ENCODE measurements at regions not wholly inside any gene's neighbourhood (a gene's known extent, or its start where the extent isn't known, plus 50 kb on each side); places are given as distances from the start of the nearest gene placed in this dataset.

DNA sequence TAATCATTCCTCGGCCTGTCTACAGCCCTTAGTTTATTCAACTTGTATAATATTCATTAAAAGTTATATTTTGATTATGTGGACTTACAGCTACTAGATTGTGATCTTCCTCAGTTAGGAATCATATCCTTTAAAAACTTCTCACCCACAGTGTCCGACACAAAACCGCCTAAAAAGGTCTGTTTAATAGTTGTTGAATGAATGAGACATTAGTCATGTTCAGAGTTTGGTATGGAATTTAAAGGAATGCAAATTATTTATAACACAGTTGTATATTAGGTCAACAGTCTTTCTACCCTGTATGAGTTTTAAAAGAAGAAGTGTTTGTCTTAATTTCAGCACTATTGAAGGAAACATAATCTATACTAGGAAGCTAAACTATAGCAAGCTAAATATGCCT is 390.0 kb downstream of the ARL4A start:
- H2AFZ ChIP-seq (ENCODE audit: low read depth) = no peak overlapping the region
- H3K4me1 ChIP-seq (ENCODE audit: low read depth, poor library complexity, severe bottlenecking) = no peaks in the 10 kb centered on the region
- H3K27ac ChIP-seq = no peak overlapping the region
- H3K27me3 ChIP-seq (ENCODE audit: insufficient read depth, low read depth) = no peaks in the 10 kb centered on the region
- H3K79me2 ChIP-seq (ENCODE audit: insufficient read depth, low read depth) = no peaks in the 10 kb centered on the region
- H3K36me3 ChIP-seq (ENCODE audit: insufficient read depth) = no peaks in the 10 kb centered on the region
- H3K9ac ChIP-seq = no peak overlapping the region
- H3K4me2 ChIP-seq = no peak overlapping the region
- no peak overlapping the region for H3K4me3 ChIP-seq (IDR thresholded peaks at IDR 0.05; ENCODE audit: insufficient read depth, low read depth, low read length)
- TF ChIP-seq, protein P1, sequence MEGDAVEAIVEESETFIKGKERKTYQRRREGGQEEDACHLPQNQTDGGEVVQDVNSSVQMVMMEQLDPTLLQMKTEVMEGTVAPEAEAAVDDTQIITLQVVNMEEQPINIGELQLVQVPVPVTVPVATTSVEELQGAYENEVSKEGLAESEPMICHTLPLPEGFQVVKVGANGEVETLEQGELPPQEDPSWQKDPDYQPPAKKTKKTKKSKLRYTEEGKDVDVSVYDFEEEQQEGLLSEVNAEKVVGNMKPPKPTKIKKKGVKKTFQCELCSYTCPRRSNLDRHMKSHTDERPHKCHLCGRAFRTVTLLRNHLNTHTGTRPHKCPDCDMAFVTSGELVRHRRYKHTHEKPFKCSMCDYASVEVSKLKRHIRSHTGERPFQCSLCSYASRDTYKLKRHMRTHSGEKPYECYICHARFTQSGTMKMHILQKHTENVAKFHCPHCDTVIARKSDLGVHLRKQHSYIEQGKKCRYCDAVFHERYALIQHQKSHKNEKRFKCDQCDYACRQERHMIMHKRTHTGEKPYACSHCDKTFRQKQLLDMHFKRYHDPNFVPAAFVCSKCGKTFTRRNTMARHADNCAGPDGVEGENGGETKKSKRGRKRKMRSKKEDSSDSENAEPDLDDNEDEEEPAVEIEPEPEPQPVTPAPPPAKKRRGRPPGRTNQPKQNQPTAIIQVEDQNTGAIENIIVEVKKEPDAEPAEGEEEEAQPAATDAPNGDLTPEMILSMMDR (conservative IDR thresholded peaks at IDR 0.05; ENCODE audit: low read depth, low read length) = no peak
- H4K20me1 ChIP-seq (ENCODE audit: insufficient read depth) = no peaks in the 10 kb centered on the region

DNA sequence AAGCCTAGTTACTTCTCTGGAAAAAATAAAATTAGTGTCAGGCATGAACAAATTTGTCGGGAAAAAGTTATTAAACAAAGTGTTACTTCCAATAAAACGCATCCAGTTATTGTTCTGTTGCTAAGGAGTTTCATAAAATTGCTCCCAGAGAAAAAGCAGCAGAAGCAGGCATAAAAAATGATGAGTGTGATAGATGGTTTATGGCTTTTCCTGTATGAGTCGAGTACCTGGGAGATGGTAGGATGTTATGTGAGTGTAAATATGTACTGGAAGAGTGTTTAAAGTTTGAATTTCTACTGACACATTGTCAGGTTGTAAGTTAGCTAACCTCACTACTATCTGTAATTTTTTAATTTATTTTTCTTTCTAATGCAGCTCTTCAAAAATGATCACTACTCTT is 390.7 kb downstream of the ARL4A start:
- H3K4me1 ChIP-seq (ENCODE audit: low read depth, poor library complexity, severe bottlenecking) = no peaks in the 10 kb centered on the region
- no peak overlapping the region for H3K9ac ChIP-seq
- no peak overlapping the region for H3K4me2 ChIP-seq
- H3K79me2 ChIP-seq (ENCODE audit: insufficient read depth, low read depth) = no peaks in the 10 kb centered on the region
- H2AFZ ChIP-seq (ENCODE audit: low read depth) = no peak overlapping the region
- no peak overlapping the region for H3K4me3 ChIP-seq (IDR thresholded peaks at IDR 0.05; ENCODE audit: insufficient read depth, low read depth, low read length)
- no peak overlapping the region for H3K27ac ChIP-seq
- TF ChIP-seq, protein P1 (conservative IDR thresholded peaks at IDR 0.05; ENCODE audit: low read depth, low read length) = no peak
- no peaks in the 10 kb centered on the region for H3K27me3 ChIP-seq (ENCODE audit: insufficient read depth, low read depth)
- H3K36me3 ChIP-seq (ENCODE audit: insufficient read depth) = no peaks in the 10 kb centered on the region
- H4K20me1 ChIP-seq (ENCODE audit: insufficient read depth) = no peaks in the 10 kb centered on the region

DNA sequence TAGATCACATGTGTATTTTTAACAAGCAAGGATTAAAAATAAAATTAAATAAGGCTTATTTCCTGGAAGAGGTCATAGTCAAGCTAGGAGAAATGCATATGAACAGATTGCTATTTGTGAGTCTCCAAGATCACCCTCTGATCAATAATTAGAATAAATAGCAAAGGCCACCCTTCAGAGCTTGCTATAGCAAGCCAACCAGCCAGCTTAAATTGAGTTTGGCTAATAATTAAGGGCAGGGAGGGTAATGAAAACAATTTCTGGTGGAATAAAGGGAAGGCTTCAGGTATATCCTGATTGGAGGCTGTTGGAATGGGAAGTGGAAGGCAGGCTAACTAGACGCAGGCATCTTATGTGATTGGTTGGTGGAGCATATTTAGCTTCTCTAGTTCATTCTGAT is 403.5 kb downstream of the ARL4A start:
- no peak overlapping the region for H3K9ac ChIP-seq
- no peak overlapping the region for H3K4me3 ChIP-seq (IDR thresholded peaks at IDR 0.05; ENCODE audit: insufficient read depth, low read depth, low read length)
- no peaks in the 10 kb centered on the region for H3K79me2 ChIP-seq (ENCODE audit: insufficient read depth, low read depth)
- H3K4me1 ChIP-seq (ENCODE audit: low read depth, poor library complexity, severe bottlenecking) = no peaks in the 10 kb centered on the region
- H3K36me3 ChIP-seq (ENCODE audit: insufficient read depth) = no peaks in the 10 kb centered on the region
- H3K27ac ChIP-seq = no peak overlapping the region
- H3K4me2 ChIP-seq = no peak overlapping the region
- no peaks in the 10 kb centered on the region for H3K27me3 ChIP-seq (ENCODE audit: insufficient read depth, low read depth)
- no peaks in the 10 kb centered on the region for H4K20me1 ChIP-seq (ENCODE audit: insufficient read depth)
- H2AFZ ChIP-seq (ENCODE audit: low read depth) = no peak overlapping the region
- TF ChIP-seq, protein P1 (conservative IDR thresholded peaks at IDR 0.05; ENCODE audit: low read depth, low read length) = no peak

DNA sequence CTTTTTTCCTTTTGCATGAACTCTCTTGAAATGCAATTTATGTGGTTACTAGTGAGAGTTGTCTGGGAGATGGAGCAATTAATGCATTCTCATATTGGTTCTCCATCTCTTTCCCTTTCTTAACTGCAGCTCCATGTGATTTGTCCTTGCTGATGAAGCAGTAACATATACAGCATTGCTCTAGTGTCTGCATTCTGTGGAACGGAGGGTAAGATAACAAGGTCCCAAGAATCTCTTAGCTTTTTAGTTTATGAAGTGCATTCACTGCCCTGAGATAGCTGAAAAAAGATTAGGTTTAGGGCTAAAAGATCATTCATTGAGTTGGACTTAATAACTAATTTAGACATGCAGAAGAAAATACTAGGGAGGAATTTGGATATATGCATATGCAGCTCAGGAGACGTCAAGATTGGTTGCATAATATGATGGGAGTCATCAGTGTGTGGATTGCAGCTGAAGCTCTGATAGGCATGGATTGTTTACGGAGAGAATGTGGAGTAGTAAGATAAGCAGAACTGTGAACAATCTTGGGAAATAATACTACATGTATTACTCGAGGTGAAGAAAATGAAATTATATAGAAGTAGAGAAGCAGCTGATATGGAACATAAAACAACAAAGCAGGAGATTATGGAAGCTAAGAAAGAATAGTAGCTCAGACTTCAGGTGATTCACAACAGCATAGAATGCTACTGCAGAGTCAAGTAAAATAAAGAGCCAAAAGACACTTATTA is 404.7 kb downstream of the ARL4A start:
- no peak overlapping the region for H3K27ac ChIP-seq
- H3K36me3 ChIP-seq (ENCODE audit: insufficient read depth) = no peaks in the 10 kb centered on the region
- H2AFZ ChIP-seq (ENCODE audit: low read depth) = no peak overlapping the region
- H3K9ac ChIP-seq = no peak overlapping the region
- TF ChIP-seq, protein P1 (conservative IDR thresholded peaks at IDR 0.05; ENCODE audit: low read depth, low read length) = no peak
- H3K4me1 ChIP-seq (ENCODE audit: low read depth, poor library complexity, severe bottlenecking) = no peaks in the 10 kb centered on the region
- no peaks in the 10 kb centered on the region for H4K20me1 ChIP-seq (ENCODE audit: insufficient read depth)
- no peak overlapping the region for H3K4me2 ChIP-seq
- no peaks in the 10 kb centered on the region for H3K79me2 ChIP-seq (ENCODE audit: insufficient read depth, low read depth)
- H3K27me3 ChIP-seq (ENCODE audit: insufficient read depth, low read depth) = no peaks in the 10 kb centered on the region
- no peak overlapping the region for H3K4me3 ChIP-seq (IDR thresholded peaks at IDR 0.05; ENCODE audit: insufficient read depth, low read depth, low read length)

Data from KMS-11 (cell line).